ENCODE measurements at regions not wholly inside any gene's neighbourhood (a gene's known extent, or its start where the extent isn't known, plus 50 kb on each side); places are given as distances from the start of the nearest gene placed in this dataset.

- TF ChIP-seq CTCF (IDR thresholded peaks at IDR 0.05): no peak
- TF ChIP-seq POLR2A (IDR thresholded peaks at IDR 0.05): no peak
These were observed 126.8 kb upstream of the VRK1 start for GRCh38 chr14:96670391-96670790.

Measured in adrenal gland (tissue), 5 donors.